AG09319 (cell line): ENCODE measurements at regions not wholly inside any gene's neighbourhood (a gene's known extent, or its start where the extent isn't known, plus 50 kb on each side); places are given as distances from the start of the nearest gene placed in this dataset.
A peak's percentile ranks its signal among the peaks of the same experiment; 100 is the strongest.

Source experiments
- DNase-seq: peaks from one replicate; pipeline ENCODE4 v3.0.0-alpha.2; 2010; ENCODE audit warnings: low read depth; ENCODE audit errors: extremely low read depth
- TF ChIP-seq, protein P1 (sequence below): IDR thresholded peaks from 2 replicates; pipeline ENCODE4 v1.5.1; 2011; ENCODE audit warnings: low read depth, mild to moderate bottlenecking, inconsistent platforms, low read length, moderate library complexity

DNA sequence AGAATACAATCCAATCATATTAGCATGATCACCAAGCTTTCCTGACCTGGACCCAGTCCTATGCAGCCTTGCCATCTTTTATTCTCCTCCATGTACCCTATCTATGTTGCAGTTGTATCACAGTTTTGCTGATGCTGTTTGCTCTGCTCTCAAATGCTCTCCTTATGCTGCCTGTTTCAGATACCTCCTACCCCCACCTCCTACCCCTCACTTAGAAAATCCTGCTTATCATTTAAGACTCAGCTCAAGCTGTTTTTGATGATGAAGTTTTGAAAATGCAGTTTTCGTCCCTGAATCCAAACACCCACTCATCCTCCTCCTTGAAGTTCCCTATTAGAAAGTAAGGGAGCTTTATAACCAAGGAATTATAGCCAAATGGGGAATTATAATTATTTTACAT lies 457.4 kb upstream of the ATP2B1 start:
- no peak for DNase-seq
- TF ChIP-seq, protein P1, sequence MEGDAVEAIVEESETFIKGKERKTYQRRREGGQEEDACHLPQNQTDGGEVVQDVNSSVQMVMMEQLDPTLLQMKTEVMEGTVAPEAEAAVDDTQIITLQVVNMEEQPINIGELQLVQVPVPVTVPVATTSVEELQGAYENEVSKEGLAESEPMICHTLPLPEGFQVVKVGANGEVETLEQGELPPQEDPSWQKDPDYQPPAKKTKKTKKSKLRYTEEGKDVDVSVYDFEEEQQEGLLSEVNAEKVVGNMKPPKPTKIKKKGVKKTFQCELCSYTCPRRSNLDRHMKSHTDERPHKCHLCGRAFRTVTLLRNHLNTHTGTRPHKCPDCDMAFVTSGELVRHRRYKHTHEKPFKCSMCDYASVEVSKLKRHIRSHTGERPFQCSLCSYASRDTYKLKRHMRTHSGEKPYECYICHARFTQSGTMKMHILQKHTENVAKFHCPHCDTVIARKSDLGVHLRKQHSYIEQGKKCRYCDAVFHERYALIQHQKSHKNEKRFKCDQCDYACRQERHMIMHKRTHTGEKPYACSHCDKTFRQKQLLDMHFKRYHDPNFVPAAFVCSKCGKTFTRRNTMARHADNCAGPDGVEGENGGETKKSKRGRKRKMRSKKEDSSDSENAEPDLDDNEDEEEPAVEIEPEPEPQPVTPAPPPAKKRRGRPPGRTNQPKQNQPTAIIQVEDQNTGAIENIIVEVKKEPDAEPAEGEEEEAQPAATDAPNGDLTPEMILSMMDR = no peak

DNA sequence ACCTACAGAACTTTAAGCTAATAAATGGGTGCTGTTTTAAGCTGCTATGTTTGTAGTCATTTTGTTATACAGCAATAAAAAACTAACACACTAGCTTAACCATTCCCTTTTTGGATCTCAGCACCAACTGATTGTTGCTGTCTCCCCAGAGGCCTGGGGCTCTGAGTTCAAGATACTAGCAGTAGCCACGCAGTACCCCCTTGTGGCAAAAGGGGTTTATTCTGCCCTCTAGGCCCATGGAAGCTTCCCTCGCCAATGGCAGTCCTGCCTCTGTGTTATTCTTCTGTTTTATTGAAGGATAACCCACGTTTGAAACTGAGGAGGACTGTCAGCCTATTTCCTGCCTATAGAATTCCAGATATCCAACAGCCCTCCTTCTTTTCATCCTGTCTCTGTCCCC lies 455.3 kb upstream of the ATP2B1 start:
- no peak for DNase-seq
- TF ChIP-seq, protein P1 = peak; percentile 11

DNA sequence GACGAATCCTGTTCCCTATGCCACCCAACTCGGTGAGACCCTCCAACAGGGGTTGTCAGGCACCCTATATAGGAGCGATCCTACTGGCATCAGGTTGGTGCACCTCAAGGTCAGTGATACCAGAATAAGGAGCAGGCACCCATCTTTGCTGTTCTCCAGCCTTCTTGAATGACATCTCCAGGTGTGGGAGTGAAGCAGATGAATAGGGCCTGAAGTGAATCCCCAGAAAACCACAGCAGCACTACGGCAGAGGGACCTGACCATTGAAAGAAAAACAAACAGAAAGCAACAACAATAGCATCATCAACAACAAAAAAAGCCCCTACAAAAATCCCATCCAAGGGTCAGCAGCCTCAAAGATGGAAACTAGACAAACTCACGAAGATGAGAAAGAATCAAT lies 445.2 kb upstream of the ATP2B1 start:
- TF ChIP-seq, protein P1 = no peak
- no peak for DNase-seq

DNA sequence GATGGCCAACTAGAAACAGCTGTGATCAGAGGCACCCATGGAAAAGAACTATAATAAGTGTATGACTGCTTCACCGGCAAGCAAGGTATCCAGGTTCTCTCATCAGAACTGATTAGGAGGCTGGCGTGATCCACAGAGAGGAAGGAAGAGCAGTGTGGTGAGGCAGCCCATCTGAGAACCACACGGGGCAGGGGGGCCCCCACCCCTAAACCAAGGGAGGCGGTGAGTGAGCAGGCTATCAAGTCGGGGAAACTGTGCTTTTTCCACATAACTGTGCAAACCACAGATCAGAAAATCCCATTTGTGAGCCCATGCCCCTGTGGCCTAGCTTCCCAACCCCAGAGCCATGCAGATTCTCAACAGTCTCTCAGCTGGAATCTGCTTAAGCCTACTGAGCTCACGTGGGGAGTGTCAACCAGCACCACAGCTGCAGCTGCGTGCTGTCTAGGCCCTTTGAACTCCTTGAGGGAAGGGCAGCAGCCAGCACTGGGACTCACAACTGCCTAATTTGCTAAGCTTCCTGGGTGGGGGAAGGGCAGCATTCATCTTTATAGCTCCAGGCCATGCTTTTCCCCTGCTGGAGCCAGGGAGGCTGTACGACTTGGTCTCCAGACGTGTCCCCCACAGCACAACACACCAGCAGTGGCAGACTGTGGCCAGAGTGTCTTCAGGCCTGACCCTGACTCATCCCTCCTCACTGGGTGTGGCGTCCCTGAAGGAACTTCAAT lies 444.4 kb upstream of the ATP2B1 start:
- TF ChIP-seq, protein P1 = no peak
- no peak for DNase-seq

DNA sequence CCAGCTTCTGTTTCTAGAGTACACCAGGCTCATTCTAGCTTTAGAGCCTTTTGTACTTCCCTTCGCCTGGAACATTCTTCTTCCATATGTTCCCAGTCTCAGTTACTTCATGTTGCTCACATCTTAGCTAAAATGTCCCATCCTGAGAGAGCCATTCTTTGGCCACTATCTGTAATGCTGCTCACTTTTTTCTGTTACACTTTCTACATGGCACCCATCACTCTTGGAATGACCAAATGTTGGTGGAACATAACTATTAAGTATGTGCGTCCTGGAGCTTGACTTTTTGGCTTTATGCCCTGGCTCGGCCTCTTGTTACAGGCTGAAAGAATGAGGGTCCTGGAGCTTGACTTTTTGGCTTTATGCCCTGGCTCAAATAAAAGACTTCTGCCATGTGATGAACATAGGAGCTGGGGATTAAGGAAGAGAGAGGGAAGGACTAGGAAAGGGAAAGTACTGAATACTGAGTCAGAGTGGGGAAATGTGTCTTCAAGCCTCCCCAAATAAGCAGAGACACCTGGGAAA lies 442.9 kb upstream of the ATP2B1 start:
- TF ChIP-seq, protein P1 = no peak
- DNase-seq = no peak

DNA sequence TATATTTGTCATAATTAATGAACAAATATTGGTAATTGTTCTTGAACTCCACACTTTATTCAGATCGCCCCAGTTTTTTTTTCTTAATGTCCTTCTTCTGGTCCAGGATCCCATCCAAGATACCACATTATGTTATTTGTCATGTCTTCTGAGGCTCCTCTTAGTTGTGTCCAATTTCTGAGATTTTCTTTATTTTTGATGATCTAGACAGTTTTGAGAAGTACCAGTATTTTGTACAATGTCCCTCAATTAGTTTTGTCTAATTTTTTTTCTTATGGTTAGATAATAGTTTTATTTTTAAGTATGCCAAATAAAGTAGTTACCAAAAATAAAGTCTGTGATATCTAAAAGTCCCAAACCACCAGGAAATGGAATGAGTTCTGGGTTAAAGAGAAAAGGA lies 440.8 kb upstream of the ATP2B1 start:
- TF ChIP-seq, protein P1 = no peak
- DNase-seq = no peak

DNA sequence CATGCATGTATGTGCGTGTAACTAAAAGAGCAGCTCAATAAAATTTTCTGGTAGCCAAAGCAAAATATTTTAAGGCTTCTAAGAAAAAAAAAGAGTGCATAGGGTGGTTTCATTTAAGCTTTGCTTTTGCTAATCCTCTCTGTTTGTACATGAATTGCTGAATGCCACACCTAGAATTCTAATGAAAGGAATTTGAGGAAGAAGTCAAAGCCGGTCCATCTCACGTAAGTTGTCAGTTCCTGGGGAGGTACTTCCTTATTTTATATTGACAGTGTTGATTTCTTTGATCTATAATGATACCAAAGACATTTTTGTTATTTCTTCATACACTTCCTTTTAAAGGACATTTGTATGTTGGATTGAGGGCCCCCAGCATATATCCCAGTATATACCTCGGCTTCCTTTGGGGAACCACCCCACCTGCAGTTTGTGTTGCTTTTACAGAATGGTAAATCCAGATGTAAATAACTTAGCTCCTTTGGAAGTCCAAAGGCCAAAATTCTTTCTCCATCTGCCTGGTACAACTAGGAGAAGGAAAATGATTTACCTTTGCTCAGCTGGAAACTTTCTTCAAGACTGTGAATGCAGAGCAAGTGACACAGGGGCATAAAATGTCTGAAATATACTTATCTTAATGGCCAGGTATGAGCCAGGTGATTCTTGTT lies 420.9 kb upstream of the ATP2B1 start:
- no peak for DNase-seq
- TF ChIP-seq, protein P1 = no peak
